ENCODE measurements at regions not wholly inside any gene's neighbourhood (a gene's known extent, or its start where the extent isn't known, plus 50 kb on each side); places are given as distances from the start of the nearest gene placed in this dataset.

DNA sequence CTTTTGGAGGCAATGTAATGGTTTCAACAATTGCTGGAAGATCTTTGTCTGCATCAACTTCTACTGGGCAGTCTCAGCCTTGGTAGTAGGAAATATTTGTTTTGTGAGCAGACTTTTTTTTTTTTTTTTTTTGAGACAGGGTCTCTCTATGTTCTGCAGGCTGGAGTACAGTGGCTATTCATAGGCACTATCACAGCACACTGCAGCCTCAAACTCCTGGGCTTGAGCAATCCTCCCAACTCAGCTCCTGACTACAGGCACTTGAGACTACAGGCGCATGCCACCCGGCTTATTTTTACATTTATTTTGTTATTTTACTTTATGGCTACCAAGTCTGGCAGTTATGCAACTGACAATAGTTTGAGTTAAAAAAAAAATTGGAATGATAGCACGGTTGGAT is 187.3 kb downstream of the SNX18 start:
- no peaks in the 10 kb centered on the region for H3K9me3 ChIP-seq (replicated peaks; ENCODE audit: control insufficient read depth, low read depth, low read length)
- H3K27ac ChIP-seq (ENCODE audit: low read length), result no peak overlapping the region
- no peak for DNase-seq
- no peak overlapping the region for H3K4me3 ChIP-seq (ENCODE audit: low read length)
- 100% methylated on average over 1 of the region's 3 CpGs for WGBS (ENCODE audit: insufficient coverage)
- no peaks in the 10 kb centered on the region for H3K36me3 ChIP-seq (ENCODE audit: control insufficient read depth, insufficient read depth, low read length)
- no peaks in the 10 kb centered on the region for H3K27me3 ChIP-seq (ENCODE audit: control insufficient read depth, insufficient read depth, low read length)
- peaks cover 14% of the 10 kb centered on the region for H3K4me1 ChIP-seq (ENCODE audit: control insufficient read depth, insufficient read depth, low read length)

DNA sequence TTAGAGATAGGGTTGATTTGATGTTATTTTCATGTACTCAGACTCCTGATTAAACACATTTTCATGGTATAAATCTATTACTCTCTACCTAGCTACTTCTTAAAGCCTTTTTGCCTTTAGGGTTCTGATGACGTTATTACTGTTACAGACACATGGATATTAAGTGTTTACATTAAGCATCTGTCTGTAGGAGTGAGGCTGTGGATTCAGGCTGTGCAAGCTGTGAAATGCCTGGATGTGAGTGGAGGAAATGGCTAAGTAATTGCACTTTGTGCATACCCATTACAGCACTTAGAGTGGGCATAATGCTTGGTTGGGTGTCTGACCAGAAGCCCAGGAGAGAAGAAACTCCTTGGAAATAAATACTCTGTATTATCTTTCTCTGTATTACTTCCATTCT is 186.8 kb downstream of the SNX18 start:
- no peak overlapping the region for H3K27ac ChIP-seq (ENCODE audit: low read length)
- no peak for DNase-seq
- WGBS (ENCODE audit: insufficient coverage), result no CpG with 5 or more reads among the region's 1 CpG

DNA sequence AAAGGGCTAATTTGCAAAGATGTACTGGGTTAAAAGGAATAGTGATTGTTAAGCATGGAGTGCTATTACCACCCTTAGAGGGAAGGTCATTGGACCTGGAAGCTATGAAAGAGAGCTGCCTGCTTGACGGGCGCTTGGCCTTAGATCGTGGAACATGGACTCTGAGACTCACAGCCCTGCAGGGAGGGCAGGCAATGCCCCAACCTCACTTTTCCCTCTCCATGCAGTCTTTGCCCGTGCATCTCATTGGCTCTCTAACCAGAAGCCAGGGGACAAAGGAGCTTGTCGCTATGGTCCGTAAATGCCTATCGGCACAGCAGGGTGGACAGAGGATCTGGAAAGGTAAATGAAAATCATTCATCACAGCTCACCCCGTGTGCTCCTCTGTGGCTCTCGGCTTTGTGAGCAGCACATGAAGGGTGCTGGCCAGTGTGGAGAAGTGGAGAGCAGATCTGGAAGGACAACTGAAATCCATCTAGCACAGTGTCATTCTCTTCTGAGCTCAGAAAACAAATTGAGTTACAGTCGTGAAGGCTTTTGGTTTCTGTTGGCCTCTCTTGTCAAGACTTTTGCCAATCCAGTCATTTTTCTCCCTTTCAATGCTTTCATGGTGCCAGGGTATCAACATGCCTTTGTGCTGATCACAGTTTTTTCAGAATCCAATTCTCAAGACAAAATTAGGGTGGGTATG is 186.2 kb downstream of the SNX18 start:
- DNase-seq, result no peak
- Histone ChIP-seq H3K36me3 (ENCODE audit: control insufficient read depth, insufficient read depth, low read length) (no peaks in the 10 kb centered on the region), H3K4me1 (ENCODE audit: control insufficient read depth, insufficient read depth, low read length) (peaks cover 14% of the 10 kb centered on the region), H3K27me3 (ENCODE audit: control insufficient read depth, insufficient read depth, low read length) (no peaks in the 10 kb centered on the region), H3K9me3 (replicated peaks; ENCODE audit: control insufficient read depth, low read depth, low read length) (no peaks in the 10 kb centered on the region), H3K27ac (ENCODE audit: low read length) (no peak overlapping the region), H3K4me3 (ENCODE audit: low read length) (no peak overlapping the region)
- WGBS (ENCODE audit: insufficient coverage), result 44% methylated on average over 4 of the region's 10 CpGs

More for the DNA sequence above, 186.8 kb downstream of the SNX18 start:
- Histone ChIP-seq H3K4me1 (ENCODE audit: control insufficient read depth, insufficient read depth, low read length) (peaks cover 14% of the 10 kb centered on the region), H3K27me3 (ENCODE audit: control insufficient read depth, insufficient read depth, low read length) (no peaks in the 10 kb centered on the region), H3K36me3 (ENCODE audit: control insufficient read depth, insufficient read depth, low read length) (no peaks in the 10 kb centered on the region), H3K4me3 (ENCODE audit: low read length) (no peak overlapping the region), H3K9me3 (replicated peaks; ENCODE audit: control insufficient read depth, low read depth, low read length) (no peaks in the 10 kb centered on the region)

DNA sequence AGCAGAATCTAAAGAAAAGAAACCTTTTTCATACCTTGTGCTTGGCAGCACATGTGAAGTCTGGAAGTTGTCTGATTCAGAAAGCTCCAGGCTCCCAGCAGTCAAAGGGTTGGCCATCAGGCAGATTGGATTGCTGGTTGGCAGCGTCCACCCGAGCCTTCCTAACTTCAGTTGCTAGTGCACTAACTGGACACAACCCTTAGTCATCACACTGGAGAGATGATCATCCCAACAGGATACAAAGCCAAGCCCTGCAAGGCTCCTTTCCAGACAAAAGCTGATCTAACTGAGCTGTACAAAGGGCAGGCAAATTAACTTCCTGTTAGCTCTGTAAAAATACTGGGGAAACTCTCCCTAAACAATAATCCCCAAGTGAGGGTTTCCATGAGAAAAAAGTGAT is 185.6 kb downstream of the SNX18 start:
- H3K4me1 ChIP-seq (ENCODE audit: control insufficient read depth, insufficient read depth, low read length), result peaks cover 14% of the 10 kb centered on the region
- H3K27ac ChIP-seq (ENCODE audit: low read length), result no peak overlapping the region
- DNase-seq, result peak; percentile 92
- no peaks in the 10 kb centered on the region for H3K9me3 ChIP-seq (replicated peaks; ENCODE audit: control insufficient read depth, low read depth, low read length)
- H3K27me3 ChIP-seq (ENCODE audit: control insufficient read depth, insufficient read depth, low read length), result no peaks in the 10 kb centered on the region
- WGBS (ENCODE audit: insufficient coverage), result 14% methylated on average over 2 of the region's 2 CpGs
- H3K36me3 ChIP-seq (ENCODE audit: control insufficient read depth, insufficient read depth, low read length), result no peaks in the 10 kb centered on the region
- no peak overlapping the region for H3K4me3 ChIP-seq (ENCODE audit: low read length)

DNA sequence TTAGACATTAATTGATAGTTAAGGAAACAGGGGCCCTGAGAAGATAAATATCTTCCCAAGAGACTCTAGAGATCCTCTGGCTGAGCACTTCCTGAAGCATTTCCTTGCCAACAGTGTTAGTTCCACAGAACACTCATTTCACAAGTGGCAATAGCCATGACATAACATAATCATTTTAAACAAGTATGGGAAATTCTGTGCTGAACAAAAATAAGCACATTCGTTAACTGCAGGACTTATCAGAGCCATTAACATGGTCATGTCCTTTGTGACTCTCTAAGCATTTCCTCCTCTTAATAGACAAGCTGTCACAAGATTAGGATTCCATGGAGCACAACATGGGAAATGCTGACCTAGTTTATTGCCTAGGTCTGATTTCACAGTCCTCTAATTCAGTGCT is 184.9 kb downstream of the SNX18 start:
- H3K27ac ChIP-seq (ENCODE audit: low read length), result no peak overlapping the region
- no CpG with 5 or more reads among the region's 1 CpG for WGBS (ENCODE audit: insufficient coverage)
- H3K4me1 ChIP-seq (ENCODE audit: control insufficient read depth, insufficient read depth, low read length), result peaks cover 14% of the 10 kb centered on the region

DNA sequence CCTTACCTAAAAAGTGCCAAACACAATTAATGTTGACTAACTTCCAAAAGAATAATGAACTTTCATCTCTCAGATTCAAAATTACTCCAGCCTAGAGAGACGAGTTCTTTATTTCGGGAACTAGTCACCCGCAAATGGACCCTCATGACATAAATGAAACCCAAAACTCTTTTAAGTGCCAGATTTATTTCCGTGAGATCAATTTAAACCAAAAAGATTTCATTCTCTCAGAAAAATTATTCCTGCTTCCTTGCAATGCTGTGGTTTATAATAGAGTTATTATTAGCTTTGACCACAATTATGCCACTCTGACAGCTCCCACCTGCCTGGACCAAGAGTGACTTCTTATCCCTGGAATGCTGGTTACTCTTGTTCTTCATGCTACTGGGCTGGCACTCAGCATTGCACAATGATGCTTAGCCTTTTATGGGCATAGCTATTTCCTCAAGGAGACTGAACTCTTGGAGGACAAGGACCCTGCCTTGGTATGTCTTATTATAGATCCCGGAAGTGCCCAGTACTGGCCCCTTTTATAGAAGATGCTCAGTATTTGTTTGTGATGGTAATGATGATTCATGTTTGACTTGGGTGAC is 183.5 kb downstream of the SNX18 start:
- H3K36me3 ChIP-seq (ENCODE audit: control insufficient read depth, insufficient read depth, low read length), result no peaks in the 10 kb centered on the region
- DNase-seq, result no peak
- no peak overlapping the region for H3K4me3 ChIP-seq (ENCODE audit: low read length)
- no CpG with 5 or more reads among the region's 5 CpGs for WGBS (ENCODE audit: insufficient coverage)
- H3K27me3 ChIP-seq (ENCODE audit: control insufficient read depth, insufficient read depth, low read length), result no peaks in the 10 kb centered on the region
- H3K27ac ChIP-seq (ENCODE audit: low read length), result no peak overlapping the region
- H3K4me1 ChIP-seq (ENCODE audit: control insufficient read depth, insufficient read depth, low read length), result peaks cover 17% of the 10 kb centered on the region
- no peaks in the 10 kb centered on the region for H3K9me3 ChIP-seq (replicated peaks; ENCODE audit: control insufficient read depth, low read depth, low read length)

More for the DNA sequence above, 184.9 kb downstream of the SNX18 start:
- DNase-seq, result no peak
- no peaks in the 10 kb centered on the region for H3K9me3 ChIP-seq (replicated peaks; ENCODE audit: control insufficient read depth, low read depth, low read length)
- H3K36me3 ChIP-seq (ENCODE audit: control insufficient read depth, insufficient read depth, low read length), result no peaks in the 10 kb centered on the region
- H3K27me3 ChIP-seq (ENCODE audit: control insufficient read depth, insufficient read depth, low read length), result no peaks in the 10 kb centered on the region
- no peak overlapping the region for H3K4me3 ChIP-seq (ENCODE audit: low read length)

DNA sequence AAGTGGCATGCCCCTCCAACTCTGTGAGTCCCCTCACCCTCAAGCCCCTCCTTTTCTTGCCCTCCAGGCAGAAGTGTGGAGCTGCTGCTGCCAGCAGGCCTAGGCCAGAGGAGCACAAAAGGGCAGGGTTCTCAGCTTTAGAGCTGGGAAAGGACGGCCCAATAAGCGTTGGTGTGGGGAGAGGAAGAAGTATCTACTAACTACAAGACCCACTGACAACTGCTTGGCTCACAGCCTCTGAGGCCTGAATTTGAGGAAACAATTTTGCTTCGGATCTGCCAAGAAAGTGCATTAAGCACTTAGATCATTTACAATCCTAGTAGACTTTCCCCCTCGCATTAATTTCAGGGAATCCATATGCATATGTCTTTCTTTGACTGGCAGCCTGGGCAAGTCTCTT is 179.4 kb downstream of the SNX18 start:
- H3K9me3 ChIP-seq (replicated peaks; ENCODE audit: control insufficient read depth, low read depth, low read length), result no peaks in the 10 kb centered on the region
- H3K27me3 ChIP-seq (ENCODE audit: control insufficient read depth, insufficient read depth, low read length), result no peaks in the 10 kb centered on the region
- no peak overlapping the region for H3K4me3 ChIP-seq (ENCODE audit: low read length)
- H3K27ac ChIP-seq (ENCODE audit: low read length), result peak overlapping the region; percentile 62
- WGBS (ENCODE audit: insufficient coverage), result 10% methylated on average over 2 of the region's 4 CpGs
- peaks cover 13% of the 10 kb centered on the region for H3K4me1 ChIP-seq (ENCODE audit: control insufficient read depth, insufficient read depth, low read length)
- peak; percentile 94 for DNase-seq
- no peaks in the 10 kb centered on the region for H3K36me3 ChIP-seq (ENCODE audit: control insufficient read depth, insufficient read depth, low read length)

DNA sequence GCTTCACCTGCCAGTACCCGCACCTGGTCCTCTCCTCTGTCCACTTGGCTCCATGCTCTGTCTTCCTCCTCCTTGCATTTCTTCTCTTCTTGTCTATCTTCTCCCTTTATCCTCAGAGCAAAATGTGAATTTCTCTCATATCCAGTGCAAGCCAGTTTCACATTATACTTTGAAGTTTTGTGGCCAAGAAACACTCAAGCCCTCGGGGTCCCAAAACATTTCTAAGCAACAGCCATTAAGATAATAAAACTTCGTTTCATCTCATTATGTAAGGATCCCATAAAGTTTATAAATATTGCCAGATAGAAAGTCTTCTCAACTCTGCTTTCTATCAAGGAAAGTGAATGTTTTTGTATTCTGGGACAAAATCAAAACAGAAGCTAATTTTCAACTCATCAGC is 178.8 kb downstream of the SNX18 start:
- Histone ChIP-seq H3K9me3 (replicated peaks; ENCODE audit: control insufficient read depth, low read depth, low read length) (no peaks in the 10 kb centered on the region), H3K27ac (ENCODE audit: low read length) (no peak overlapping the region), H3K27me3 (ENCODE audit: control insufficient read depth, insufficient read depth, low read length) (no peaks in the 10 kb centered on the region), H3K4me3 (ENCODE audit: low read length) (no peak overlapping the region), H3K36me3 (ENCODE audit: control insufficient read depth, insufficient read depth, low read length) (no peaks in the 10 kb centered on the region), H3K4me1 (ENCODE audit: control insufficient read depth, insufficient read depth, low read length) (peaks cover 13% of the 10 kb centered on the region)
- DNase-seq, result no peak
- WGBS (ENCODE audit: insufficient coverage), result no CpG with 5 or more reads among the region's 3 CpGs

DNA sequence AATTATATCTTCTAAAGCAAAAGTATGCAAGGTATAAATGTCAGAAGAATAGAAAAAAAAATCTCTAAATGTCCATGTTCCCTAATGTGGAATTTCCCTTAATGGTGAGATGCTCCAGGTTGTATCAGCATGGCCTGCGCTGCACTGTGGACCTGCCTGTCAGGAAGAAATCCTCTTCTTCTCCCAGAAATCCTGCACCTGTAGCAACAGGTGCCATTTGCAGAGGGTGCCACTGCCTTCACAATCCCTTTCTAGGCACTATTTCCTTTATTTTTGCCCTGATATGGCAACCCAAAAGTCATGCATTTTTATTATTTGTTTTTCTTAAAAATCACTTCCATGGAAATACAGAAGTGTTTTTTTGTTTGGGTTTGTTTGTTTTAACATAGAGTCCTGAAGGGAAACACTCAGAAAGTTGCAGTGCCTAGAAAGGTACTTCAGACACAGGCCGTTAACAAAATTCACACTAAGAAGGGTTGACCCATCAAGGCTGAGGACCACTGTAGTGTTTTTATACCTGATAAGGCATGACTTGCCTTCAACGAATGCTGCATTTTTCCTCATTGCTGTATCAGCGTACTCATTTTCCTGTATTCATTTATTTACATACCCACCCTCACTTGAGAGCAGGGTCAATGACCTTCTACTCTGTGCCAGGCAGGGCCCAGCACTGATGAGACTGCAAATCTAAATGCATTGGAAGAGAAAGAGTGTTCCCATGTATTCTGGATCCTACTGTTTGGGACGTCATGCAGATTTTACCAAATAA is 177.8 kb downstream of the SNX18 start:
- 80% methylated on average over 2 of the region's 5 CpGs for WGBS (ENCODE audit: insufficient coverage)

DNA sequence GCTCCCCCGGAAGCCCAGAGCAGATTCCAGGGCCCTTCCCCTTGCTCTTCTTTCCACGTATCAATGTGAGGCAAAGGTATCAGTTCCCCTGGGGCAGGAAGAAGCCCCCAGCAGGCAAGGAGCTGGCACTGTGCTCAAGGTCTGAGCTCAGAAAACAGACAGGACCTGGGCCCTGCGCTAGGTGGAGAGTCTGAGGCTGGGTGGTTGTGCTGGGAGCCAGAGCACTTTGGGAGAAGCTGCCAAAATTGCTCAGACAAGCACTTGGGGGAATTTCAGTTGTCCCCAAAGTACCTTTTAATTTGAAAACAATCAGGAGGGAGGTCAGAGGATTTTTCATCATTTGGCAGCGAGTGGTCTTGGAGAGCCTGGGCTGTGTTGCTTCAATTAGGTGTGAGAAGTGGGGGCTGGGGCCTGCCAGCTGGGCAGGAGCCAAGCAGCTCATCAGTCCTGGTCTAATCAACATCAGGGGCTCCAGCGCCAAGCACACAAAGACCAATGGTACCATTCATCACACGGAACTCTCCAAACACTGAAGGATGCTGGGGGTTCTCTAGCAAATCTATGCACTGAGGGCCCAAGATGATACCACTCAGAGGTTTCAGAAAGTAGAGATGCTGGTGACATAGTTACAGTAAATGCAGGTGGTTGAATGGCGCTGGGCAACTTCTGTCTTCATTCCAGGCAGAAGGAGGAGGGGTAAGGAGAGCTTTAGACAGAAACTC is 176.5 kb downstream of the SNX18 start:
- Histone ChIP-seq H3K9me3 (replicated peaks; ENCODE audit: control insufficient read depth, low read depth, low read length) (no peaks in the 10 kb centered on the region), H3K4me3 (ENCODE audit: low read length) (no peak overlapping the region), H3K27me3 (ENCODE audit: control insufficient read depth, insufficient read depth, low read length) (no peaks in the 10 kb centered on the region), H3K27ac (ENCODE audit: low read length) (no peak overlapping the region), H3K4me1 (ENCODE audit: control insufficient read depth, insufficient read depth, low read length) (peaks cover 13% of the 10 kb centered on the region), H3K36me3 (ENCODE audit: control insufficient read depth, insufficient read depth, low read length) (no peaks in the 10 kb centered on the region)
- peak; percentile 50 for DNase-seq
- WGBS (ENCODE audit: insufficient coverage), result 71% methylated on average over 3 of the region's 7 CpGs

More for the DNA sequence above, 177.8 kb downstream of the SNX18 start:
- H3K36me3 ChIP-seq (ENCODE audit: control insufficient read depth, insufficient read depth, low read length), result no peaks in the 10 kb centered on the region
- no peaks in the 10 kb centered on the region for H3K27me3 ChIP-seq (ENCODE audit: control insufficient read depth, insufficient read depth, low read length)
- peaks cover 13% of the 10 kb centered on the region for H3K4me1 ChIP-seq (ENCODE audit: control insufficient read depth, insufficient read depth, low read length)
- no peak for DNase-seq
- H3K27ac ChIP-seq (ENCODE audit: low read length), result no peak overlapping the region
- H3K4me3 ChIP-seq (ENCODE audit: low read length), result no peak overlapping the region
- no peaks in the 10 kb centered on the region for H3K9me3 ChIP-seq (replicated peaks; ENCODE audit: control insufficient read depth, low read depth, low read length)

Measured in muscle of leg (tissue), 3 donors.